ENCODE measurements at regions not wholly inside any gene's neighbourhood (a gene's known extent, or its start where the extent isn't known, plus 50 kb on each side); places are given as distances from the start of the nearest gene placed in this dataset.

GRCh38 chr22:49040111-49040510 is 787.6 kb downstream of the BRD1 start:
- TF ChIP-seq POLR2AphosphoS5 (IDR thresholded peaks at IDR 0.05; ENCODE audit: low read depth): no peak
- no peak for TF ChIP-seq CTCF (IDR thresholded peaks at IDR 0.05; ENCODE audit: insufficient read depth, low read length)

Data from HL-60 (cell line).